Parathyroid adenoma (tissue), 2 donors: ENCODE measurements at regions not wholly inside any gene's neighbourhood (a gene's known extent, or its start where the extent isn't known, plus 50 kb on each side); places are given as distances from the start of the nearest gene placed in this dataset.

Experiments
- H2AFZ ChIP-seq: fragments of 300-600 bp; sonication (generic); one replicate; pipeline ENCODE4 v1.7.0; 2017; ENCODE audit warnings: antibody characterized with exemption, mild to moderate bottlenecking
- H3K27ac ChIP-seq: fragments of 300-600 bp; sonication (generic); one replicate; pipeline ENCODE4 v1.7.0; 2017
- H3K27me3 ChIP-seq: fragments of 300-600 bp; sonication (generic); one replicate; pipeline ENCODE4 v1.7.0; 2017; ENCODE audit warnings: low read length; ENCODE audit not compliant: control insufficient read depth, insufficient read depth
- H3K36me3 ChIP-seq: fragments of 300-600 bp; sonication (generic); one replicate; pipeline ENCODE4 v1.7.0; 2017; ENCODE audit warnings: low read length; ENCODE audit not compliant: control insufficient read depth, insufficient read depth
- H3K4me1 ChIP-seq: fragments of 300-600 bp; sonication (generic); one replicate; pipeline ENCODE4 v1.7.0; 2017; ENCODE audit warnings: control low read depth
- H3K4me2 ChIP-seq: fragments of 300-600 bp; sonication (generic); one replicate; pipeline ENCODE4 v1.7.0; 2017; ENCODE audit warnings: low read length
- H3K4me3 ChIP-seq: fragments of 300-600 bp; sonication (generic); one replicate; pipeline ENCODE4 v1.7.0; 2017; ENCODE audit warnings: low read depth, low read length
- H3K79me2 ChIP-seq: fragments of 300-600 bp; sonication (generic); one replicate; pipeline ENCODE4 v1.7.0; 2017; ENCODE audit warnings: control low read depth
- H3K9ac ChIP-seq: fragments of 300-600 bp; sonication (generic); one replicate; pipeline ENCODE4 v1.7.0; 2017; ENCODE audit warnings: mild to moderate bottlenecking
- H3K9me3 ChIP-seq: fragments of 300-600 bp; sonication (generic); one replicate; pipeline ENCODE4 v1.7.0; 2017; ENCODE audit warnings: low read length; ENCODE audit not compliant: control insufficient read depth
- TF ChIP-seq, protein P1 (sequence below): fragments of 300-600 bp; sonication (generic); IDR thresholded peaks from one replicate; pipeline ENCODE4 v1.7.0; 2017; ENCODE audit warnings: antibody characterized with exemption, mild to moderate bottlenecking
- donor health status: primary hyperparathyroidism.

GRCh38 chr4:188242041-188242440, 102.8 kb downstream of the TRIML1 start:
- H3K79me2 ChIP-seq, result no peaks in the 10 kb centered on the region
- H3K9me3 ChIP-seq, result no peaks in the 10 kb centered on the region
- no peak overlapping the region for H3K9ac ChIP-seq
- no peaks in the 10 kb centered on the region for H3K27me3 ChIP-seq
- H3K4me3 ChIP-seq, result no peak overlapping the region
- no peak overlapping the region for H2AFZ ChIP-seq
- no peaks in the 10 kb centered on the region for H3K4me1 ChIP-seq
- H3K36me3 ChIP-seq, result no peaks in the 10 kb centered on the region
- TF ChIP-seq, protein P1, sequence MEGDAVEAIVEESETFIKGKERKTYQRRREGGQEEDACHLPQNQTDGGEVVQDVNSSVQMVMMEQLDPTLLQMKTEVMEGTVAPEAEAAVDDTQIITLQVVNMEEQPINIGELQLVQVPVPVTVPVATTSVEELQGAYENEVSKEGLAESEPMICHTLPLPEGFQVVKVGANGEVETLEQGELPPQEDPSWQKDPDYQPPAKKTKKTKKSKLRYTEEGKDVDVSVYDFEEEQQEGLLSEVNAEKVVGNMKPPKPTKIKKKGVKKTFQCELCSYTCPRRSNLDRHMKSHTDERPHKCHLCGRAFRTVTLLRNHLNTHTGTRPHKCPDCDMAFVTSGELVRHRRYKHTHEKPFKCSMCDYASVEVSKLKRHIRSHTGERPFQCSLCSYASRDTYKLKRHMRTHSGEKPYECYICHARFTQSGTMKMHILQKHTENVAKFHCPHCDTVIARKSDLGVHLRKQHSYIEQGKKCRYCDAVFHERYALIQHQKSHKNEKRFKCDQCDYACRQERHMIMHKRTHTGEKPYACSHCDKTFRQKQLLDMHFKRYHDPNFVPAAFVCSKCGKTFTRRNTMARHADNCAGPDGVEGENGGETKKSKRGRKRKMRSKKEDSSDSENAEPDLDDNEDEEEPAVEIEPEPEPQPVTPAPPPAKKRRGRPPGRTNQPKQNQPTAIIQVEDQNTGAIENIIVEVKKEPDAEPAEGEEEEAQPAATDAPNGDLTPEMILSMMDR, result no peak
- no peak overlapping the region for H3K27ac ChIP-seq
- H3K4me2 ChIP-seq, result no peak overlapping the region

DNA sequence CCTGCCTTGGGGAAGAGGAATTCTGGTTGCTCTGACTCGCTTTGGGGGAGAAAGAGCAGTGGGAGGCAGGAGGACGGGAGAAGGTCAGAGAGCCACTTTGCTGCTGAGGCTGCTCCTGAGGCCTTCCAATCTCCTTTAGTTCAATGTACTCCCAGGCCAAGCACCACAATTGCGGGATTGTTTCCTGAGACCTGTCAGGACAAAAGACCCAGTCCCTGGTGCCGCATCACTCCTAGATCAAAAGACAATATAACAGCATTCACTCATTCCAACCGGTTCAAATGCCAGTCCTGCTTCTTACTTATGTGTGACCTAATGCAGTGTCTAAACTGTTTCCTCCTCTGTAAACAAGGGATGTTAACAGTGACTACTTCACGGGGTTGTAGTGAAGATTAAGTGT, 106.4 kb downstream of the TRIML1 start:
- Histone ChIP-seq H3K27ac (no peak overlapping the region), H3K4me3 (no peak overlapping the region), H3K4me1 (no peaks in the 10 kb centered on the region), H3K9me3 (no peaks in the 10 kb centered on the region), H3K4me2 (no peak overlapping the region), H2AFZ (no peak overlapping the region), H3K79me2 (no peaks in the 10 kb centered on the region), H3K27me3 (no peaks in the 10 kb centered on the region), H3K9ac (no peak overlapping the region), H3K36me3 (no peaks in the 10 kb centered on the region)
- TF ChIP-seq, protein P1, result no peak

GRCh38 chr4:188246488-188246887, 107.2 kb downstream of the TRIML1 start:
- Histone ChIP-seq H3K27me3 (no peaks in the 10 kb centered on the region), H3K9me3 (no peaks in the 10 kb centered on the region), H3K4me2 (no peak overlapping the region), H3K9ac (no peak overlapping the region), H3K4me1 (no peaks in the 10 kb centered on the region), H3K27ac (no peak overlapping the region), H2AFZ (no peak overlapping the region), H3K36me3 (no peaks in the 10 kb centered on the region), H3K79me2 (no peaks in the 10 kb centered on the region), H3K4me3 (no peak overlapping the region)
- TF ChIP-seq, protein P1, result no peak

GRCh38 chr4:188254211-188254610, 115.0 kb downstream of the TRIML1 start:
- Histone ChIP-seq H3K36me3 (no peaks in the 10 kb centered on the region), H3K27me3 (no peaks in the 10 kb centered on the region), H3K79me2 (no peaks in the 10 kb centered on the region), H3K9me3 (no peaks in the 10 kb centered on the region), H3K4me3 (no peak overlapping the region), H2AFZ (no peak overlapping the region), H3K4me1 (no peaks in the 10 kb centered on the region), H3K9ac (no peak overlapping the region), H3K4me2 (no peak overlapping the region), H3K27ac (no peak overlapping the region)
- TF ChIP-seq, protein P1, result no peak

GRCh38 chr4:188262464-188262863, 123.2 kb downstream of the TRIML1 start:
- Histone ChIP-seq H3K36me3 (no peaks in the 10 kb centered on the region), H3K4me2 (no peak overlapping the region)

More at GRCh38 chr4:188262464-188262863, 123.2 kb downstream of the TRIML1 start:
- Histone ChIP-seq H3K79me2 (no peaks in the 10 kb centered on the region), H3K4me1 (no peaks in the 10 kb centered on the region), H3K9me3 (no peaks in the 10 kb centered on the region), H3K4me3 (no peak overlapping the region), H3K27ac (no peak overlapping the region), H3K9ac (no peak overlapping the region), H3K27me3 (no peaks in the 10 kb centered on the region), H2AFZ (no peak overlapping the region)
- TF ChIP-seq, protein P1, result no peak
